CD4-positive, alpha-beta memory T cell (primary cell): ENCODE measurements at regions not wholly inside any gene's neighbourhood (a gene's known extent, or its start where the extent isn't known, plus 50 kb on each side); places are given as distances from the start of the nearest gene placed in this dataset.

ENCODE experiments used
- CTCF ChIA-PET: fragments of 350-600 bp; sonication (Branson Sonifier 250); formaldehyde crosslinking; loops from one replicate; lab custom pipeline; 2021; ENCODE audit warnings: inconsistent platforms; ENCODE audit not compliant: partially characterized antibody; lab: Charles Lee
- POLR2A ChIA-PET: fragments of 350-600 bp; sonication (Branson Sonifier 250); formaldehyde crosslinking; loops from one replicate; lab custom pipeline; 2021; ENCODE audit not compliant: partially characterized antibody; lab: Charles Lee
- DNase-seq, 5 donors: peaks; one replicate each; pipeline versions ENCODE4 v3.0.0 to v3.0.0-alpha.2; 2020 to 2022; ENCODE audit warnings: mixed read lengths in 1 of 5
- H3K27ac ChIP-seq: one replicate; pipeline ENCODE4 v1.7.0; 2013; ENCODE audit warnings: low read depth, low read length
- H3K27me3 ChIP-seq: 2 replicates; pipeline ENCODE4 v1.7.0; 2013; ENCODE audit warnings: mild to moderate bottlenecking, low read length, moderate library complexity; ENCODE audit not compliant: insufficient read depth
- H3K36me3 ChIP-seq: 2 replicates; pipeline ENCODE4 v1.7.0; 2013; ENCODE audit warnings: mild to moderate bottlenecking, low read length, moderate library complexity; ENCODE audit not compliant: insufficient read depth
- H3K4me1 ChIP-seq: 2 replicates; pipeline ENCODE4 v1.7.0; 2013; ENCODE audit warnings: mild to moderate bottlenecking, low read length, moderate library complexity; ENCODE audit not compliant: insufficient read depth
- H3K4me3 ChIP-seq, 2 donors: one replicate each; pipeline ENCODE4 v1.7.0; 2013; ENCODE audit warnings: low read length in 2 of 2, mild to moderate bottlenecking in 1 of 2
- H3K9me3 ChIP-seq, 2 donors: one replicate each; pipeline ENCODE4 v1.7.0; 2013; ENCODE audit warnings: low read length in 2 of 2, control low read depth in 1 of 2; ENCODE audit not compliant: control insufficient read depth in 1 of 2
- H3K27ac Mint-ChIP-seq, 7 donors: one replicate each; pipeline ENCODE4 v1.8.0; 2020 to 2021; ENCODE audit warnings: mixed read lengths in 7 of 7, mild to moderate bottlenecking in 6 of 7, inconsistent platforms in 3 of 7, moderate library complexity in 3 of 7
- H3K27me3 Mint-ChIP-seq, 2 donors: one replicate each; pipeline ENCODE4 v1.8.0; 2020 to 2021; ENCODE audit warnings: mixed read lengths in 2 of 2
- H3K36me3 Mint-ChIP-seq, 2 donors: one replicate each; pipeline ENCODE4 v1.8.0; 2020 to 2021; ENCODE audit warnings: mixed read lengths in 2 of 2, inconsistent platforms in 1 of 2, mild to moderate bottlenecking in 1 of 2
- H3K4me1 Mint-ChIP-seq, 4 donors: one replicate each; pipeline ENCODE4 v1.8.0; 2020 to 2021; ENCODE audit warnings: mixed read lengths in 4 of 4, mild to moderate bottlenecking in 1 of 4
- H3K4me3 Mint-ChIP-seq, 8 donors: one replicate each; pipeline ENCODE4 v1.8.0; 2020 to 2021; ENCODE audit warnings: mixed read lengths in 8 of 8, mild to moderate bottlenecking in 7 of 8, moderate library complexity in 6 of 8, inconsistent platforms in 3 of 8
- H3K9me3 Mint-ChIP-seq, 8 donors: one replicate each; pipeline ENCODE4 v1.8.0; 2020 to 2021; ENCODE audit warnings: mixed read lengths in 8 of 8, mild to moderate bottlenecking in 5 of 8, inconsistent platforms in 3 of 8, moderate library complexity in 1 of 8
- intact Hi-C: fragments of 100-400 bp; cut with micrococcal nuclease; formaldehyde crosslinking; loops from one replicate; pipeline ENCODE4 v1.15.1; 2023

DNA sequence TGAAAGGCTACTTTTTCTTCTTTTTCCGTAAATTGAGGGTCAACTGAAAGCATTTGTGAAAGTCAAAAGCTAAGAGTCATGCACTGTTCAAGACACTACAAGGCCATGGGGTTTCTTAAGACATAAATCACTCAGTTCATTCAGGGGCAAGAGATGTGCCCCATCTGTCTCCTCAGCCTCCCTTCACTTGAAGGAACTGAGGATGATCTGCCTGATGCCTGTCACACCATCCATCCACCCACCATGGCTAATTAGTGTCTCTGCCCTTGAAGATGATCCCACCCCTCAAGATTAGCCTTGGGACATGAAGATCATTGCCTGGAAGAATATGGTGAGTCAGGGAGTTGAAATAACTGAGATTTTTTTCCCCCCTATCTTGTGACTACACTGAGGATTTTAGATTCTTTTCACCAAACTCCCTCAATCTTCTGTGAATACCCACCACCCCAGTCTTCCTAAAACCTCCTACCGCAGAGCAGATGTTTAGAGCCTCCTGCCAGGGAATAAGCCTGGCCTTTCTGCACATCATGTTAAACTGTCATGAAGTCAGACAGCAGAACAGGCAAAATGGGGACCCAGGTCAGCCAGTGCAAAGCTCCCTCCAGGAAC lies 88.6 kb upstream of the LMO4 start:
- no peak for DNase-seq
- H3K4me1 Mint-ChIP-seq, result no peaks in the 10 kb centered on the region

DNA sequence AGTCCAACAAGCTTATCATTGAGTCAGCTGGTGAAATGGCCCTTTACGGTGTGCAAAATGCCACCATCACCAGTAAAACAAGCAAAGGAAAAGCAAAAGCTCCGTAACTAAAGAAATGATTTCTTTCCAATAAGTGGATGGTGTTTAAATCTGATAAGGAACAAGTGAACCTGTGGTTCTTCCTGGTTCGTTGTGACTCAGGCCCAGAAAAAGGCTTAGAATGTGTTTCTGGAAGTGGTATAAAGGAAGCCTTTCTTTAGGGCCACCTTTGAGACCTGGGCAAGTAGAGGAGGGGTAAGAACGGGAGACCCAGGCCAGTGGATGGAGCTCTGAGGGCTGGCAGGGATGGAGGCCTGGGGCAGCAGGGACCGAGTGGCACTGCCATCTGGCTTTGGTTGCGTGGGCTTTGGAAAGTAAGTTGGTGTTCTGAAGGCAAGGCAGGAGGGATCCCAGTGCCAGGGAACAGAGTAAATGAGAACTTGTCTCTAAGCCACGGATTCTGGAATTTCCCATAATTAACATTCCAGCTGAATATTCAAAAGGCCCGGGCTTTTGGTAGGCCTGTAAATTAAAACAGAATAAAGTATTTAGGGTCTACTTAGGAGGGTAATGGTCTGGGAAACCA lies 87.9 kb upstream of the LMO4 start:
- Mint-ChIP-seq H3K4me1 (no peaks in the 10 kb centered on the region), H3K27me3 (peaks cover 4 to 5% of the 10 kb centered on the region in 2 donors), H3K9me3 (no peaks in the 10 kb centered on the region), H3K27ac (no peak overlapping the region), H3K36me3 (no peaks in the 10 kb centered on the region), H3K4me3 (no peak overlapping the region)
- intact Hi-C loops, result no loop called here
- Histone ChIP-seq H3K4me3 (no peak overlapping the region), H3K36me3 (no peaks in the 10 kb centered on the region), H3K9me3 (no peaks in the 10 kb centered on the region), H3K27ac (no peak overlapping the region), H3K4me1 (no peaks in the 10 kb centered on the region), H3K27me3 (no peaks in the 10 kb centered on the region)
- CTCF ChIA-PET, result no interaction called here
- POLR2A ChIA-PET, result no interaction called here
- no peak for DNase-seq

More for the DNA sequence above, 88.6 kb upstream of the LMO4 start:
- Histone ChIP-seq H3K4me3 (no peak overlapping the region), H3K36me3 (no peaks in the 10 kb centered on the region), H3K27ac (no peak overlapping the region), H3K27me3 (no peaks in the 10 kb centered on the region), H3K9me3 (no peaks in the 10 kb centered on the region), H3K4me1 (no peaks in the 10 kb centered on the region)
- ChIA-PET POLR2A (no interaction called here), CTCF (no interaction called here)
- no peaks in the 10 kb centered on the region for H3K36me3 Mint-ChIP-seq
- H3K27me3 Mint-ChIP-seq, result peaks cover 4 to 8% of the 10 kb centered on the region in 2 donors
- intact Hi-C loops, result no loop called here
- no peak overlapping the region for H3K27ac Mint-ChIP-seq
- no peak overlapping the region for H3K4me3 Mint-ChIP-seq
- H3K9me3 Mint-ChIP-seq, result no peaks in the 10 kb centered on the region

DNA sequence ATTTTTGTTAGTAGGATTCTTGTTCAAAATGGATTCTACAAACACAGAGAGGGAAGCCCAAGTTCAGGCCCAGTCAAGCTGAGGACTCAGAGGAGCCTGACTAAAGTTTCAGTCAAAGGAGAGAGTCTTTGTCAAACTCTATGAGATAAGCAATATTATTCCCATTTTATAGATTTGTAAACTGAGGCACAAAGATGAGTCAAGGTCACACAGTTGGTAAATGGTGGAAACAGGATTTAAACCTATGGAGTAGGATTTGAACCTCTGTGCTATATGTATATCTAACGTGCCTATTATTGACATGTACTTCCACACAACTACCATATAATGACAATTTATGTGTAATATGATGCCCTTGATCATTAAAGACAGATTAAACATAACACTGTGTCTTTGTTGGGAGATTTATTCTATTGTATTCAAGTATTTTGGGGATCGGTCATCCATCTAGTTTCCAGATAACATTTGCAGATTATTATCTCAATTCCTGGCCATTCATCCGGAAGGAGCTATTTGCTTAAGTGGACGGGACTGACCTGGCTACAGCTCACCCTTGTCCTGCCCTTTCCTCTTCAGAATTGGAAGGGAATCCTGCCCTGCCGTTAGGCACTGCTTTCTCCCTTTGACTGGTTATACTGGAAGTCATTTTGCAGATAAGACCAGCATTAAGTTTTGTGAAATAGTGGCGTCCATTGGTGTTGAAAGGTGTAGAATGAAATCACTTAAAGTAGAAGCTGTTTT lies 86.1 kb upstream of the LMO4 start:
- no peaks in the 10 kb centered on the region for H3K27me3 ChIP-seq
- DNase-seq, result no peak
- Mint-ChIP-seq H3K4me3 (no peak overlapping the region), H3K36me3 (no peaks in the 10 kb centered on the region), H3K27me3 (peaks cover 5% of the 10 kb centered on the region in 2 donors), H3K9me3 (peaks cover 0 to 5% (median 0%) of the 10 kb centered on the region in 8 donors), H3K27ac (no peak overlapping the region), H3K4me1 (no peaks in the 10 kb centered on the region)
- H3K27ac ChIP-seq, result no peak overlapping the region
- H3K4me3 ChIP-seq, result no peak overlapping the region
- no peaks in the 10 kb centered on the region for H3K9me3 ChIP-seq
- no peaks in the 10 kb centered on the region for H3K4me1 ChIP-seq
- ChIA-PET CTCF (interaction anchor here (1.1 kb wide), 1 partner anchor 11 kb away, joined by 3 read pairs; no protein-coding TSS in a partner anchor), POLR2A (no interaction called here)
- no peaks in the 10 kb centered on the region for H3K36me3 ChIP-seq
- intact Hi-C loops, result no loop called here

DNA sequence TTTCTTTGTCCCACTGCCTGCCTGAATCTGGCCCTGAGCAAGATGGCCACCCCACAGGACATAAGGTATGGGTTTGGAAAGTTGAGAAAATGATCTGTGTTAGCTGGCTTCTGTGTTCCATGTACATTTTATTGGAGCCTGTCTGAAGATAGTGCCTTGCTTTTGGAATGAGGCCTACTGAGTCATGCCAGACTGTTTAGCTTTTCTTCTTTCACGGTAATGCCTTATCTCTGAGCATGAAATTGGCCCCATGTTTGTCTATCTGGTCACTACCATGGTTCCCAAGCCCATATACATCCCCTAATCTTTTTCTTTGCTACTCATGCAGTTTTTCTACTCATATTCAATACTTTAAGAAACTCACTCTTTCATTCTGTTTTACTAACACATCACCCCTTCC lies 85.1 kb upstream of the LMO4 start:
- Mint-ChIP-seq H3K27me3 (peaks cover 4 to 5% of the 10 kb centered on the region in 2 donors), H3K4me3 (no peak overlapping the region), H3K9me3 (peaks cover 0 to 6% (median 0%) of the 10 kb centered on the region in 8 donors), H3K4me1 (no peaks in the 10 kb centered on the region), H3K27ac (no peak overlapping the region), H3K36me3 (no peaks in the 10 kb centered on the region)
- H3K4me1 ChIP-seq, result no peaks in the 10 kb centered on the region
- ChIA-PET CTCF (interaction anchor here (1.1 to 1.2 kb wide), 2 partner anchors 12 to 49 kb away, joined by 3 to 4 read pairs; no protein-coding TSS in a partner anchor), POLR2A (no interaction called here)
- no peaks in the 10 kb centered on the region for H3K36me3 ChIP-seq
- H3K27ac ChIP-seq, result no peak overlapping the region
- H3K9me3 ChIP-seq, result no peaks in the 10 kb centered on the region
- no peak for DNase-seq
- H3K27me3 ChIP-seq, result no peaks in the 10 kb centered on the region
- H3K4me3 ChIP-seq, result no peak overlapping the region
- intact Hi-C loops, result no loop called here

DNA sequence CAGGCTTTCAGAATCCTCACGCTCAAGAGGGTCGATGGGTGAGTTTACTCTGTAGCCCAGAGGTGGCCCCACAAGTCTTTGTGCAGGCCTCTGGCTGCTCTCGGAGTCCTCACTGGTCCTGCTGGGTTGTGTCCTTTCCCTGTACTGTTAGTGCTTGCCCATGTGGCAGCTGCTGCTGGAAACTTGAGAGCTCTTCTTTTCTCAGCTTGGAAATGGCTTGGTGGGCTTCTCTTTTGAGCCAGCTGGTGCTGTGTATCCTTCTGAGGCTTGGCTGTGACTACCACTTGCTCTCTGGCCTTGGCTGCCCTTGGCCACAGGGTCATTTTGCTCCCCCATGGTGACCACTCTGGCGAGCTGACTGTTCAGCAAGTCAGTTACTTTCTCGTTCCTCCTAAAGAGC lies 82.2 kb upstream of the LMO4 start:
- Mint-ChIP-seq H3K27ac (no peak overlapping the region), H3K27me3 (peaks cover 5 to 9% of the 10 kb centered on the region in 2 donors), H3K9me3 (peaks cover 0 to 6% (median 0%) of the 10 kb centered on the region in 8 donors), H3K36me3 (no peaks in the 10 kb centered on the region), H3K4me1 (no peaks in the 10 kb centered on the region), H3K4me3 (no peak overlapping the region)
- intact Hi-C loops, result no loop called here
- ChIA-PET POLR2A (no interaction called here), CTCF (no interaction called here)
- DNase-seq, result no peak
- Histone ChIP-seq H3K27me3 (no peaks in the 10 kb centered on the region), H3K9me3 (no peaks in the 10 kb centered on the region), H3K36me3 (no peaks in the 10 kb centered on the region), H3K4me1 (no peaks in the 10 kb centered on the region), H3K27ac (no peak overlapping the region), H3K4me3 (no peak overlapping the region)

DNA sequence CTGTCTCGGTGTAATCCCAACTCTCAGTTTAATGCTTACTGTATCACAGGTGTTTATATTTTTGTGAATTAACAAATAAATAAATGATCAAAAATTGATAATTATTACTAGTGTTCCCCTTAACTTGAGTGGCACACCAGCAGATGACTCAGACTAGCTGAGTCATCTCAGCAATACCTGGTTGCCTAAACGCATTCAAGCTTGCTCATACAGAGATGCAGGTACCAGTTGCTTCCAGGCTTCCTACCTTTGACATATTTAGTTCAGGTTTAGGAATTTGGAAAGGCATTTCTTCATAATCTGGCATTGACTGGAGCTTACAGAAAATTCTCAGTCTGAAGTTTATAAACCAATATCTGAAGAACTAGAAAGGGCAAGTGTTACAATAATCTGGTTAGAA lies 78.9 kb upstream of the LMO4 start:
- intact Hi-C loops, result no loop called here
- ChIA-PET CTCF (no interaction called here), POLR2A (no interaction called here)
- H3K4me3 Mint-ChIP-seq, result no peak overlapping the region
- Histone ChIP-seq H3K27me3 (no peaks in the 10 kb centered on the region), H3K9me3 (no peaks in the 10 kb centered on the region), H3K4me1 (no peaks in the 10 kb centered on the region), H3K36me3 (no peaks in the 10 kb centered on the region), H3K4me3 (no peak overlapping the region), H3K27ac (no peak overlapping the region)
- H3K27ac Mint-ChIP-seq, result no peak overlapping the region
- peaks cover 8 to 10% of the 10 kb centered on the region in 2 donors for H3K27me3 Mint-ChIP-seq
- H3K36me3 Mint-ChIP-seq, result no peaks in the 10 kb centered on the region
- peaks cover 0 to 13% (median 2%) of the 10 kb centered on the region in 8 donors for H3K9me3 Mint-ChIP-seq
- no peaks in the 10 kb centered on the region for H3K4me1 Mint-ChIP-seq
- DNase-seq, result no peak

DNA sequence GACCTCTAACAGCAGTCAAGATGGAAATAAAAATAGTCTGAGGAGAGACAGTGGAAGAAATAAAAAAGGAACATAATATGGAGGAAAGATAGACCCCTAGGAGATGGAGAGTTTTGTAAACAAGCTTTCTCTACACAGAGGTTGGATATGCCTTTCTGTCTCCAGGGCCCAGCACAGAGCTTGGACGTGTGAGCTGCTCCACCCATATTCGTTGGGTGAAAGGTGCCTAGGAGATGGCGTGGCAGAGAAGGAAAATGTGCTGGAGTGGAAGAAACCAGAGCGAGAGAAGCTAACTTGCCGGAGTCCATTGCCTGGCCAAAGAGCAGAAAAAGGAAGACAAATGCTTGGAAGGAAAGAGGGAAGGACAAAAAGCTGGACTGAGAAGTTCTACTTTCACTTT lies 78.3 kb upstream of the LMO4 start:
- Mint-ChIP-seq H3K27ac (no peak overlapping the region), H3K4me3 (peak overlapping the region in 1 of 8 donors; percentile 2), H3K27me3 (peaks cover 8 to 10% of the 10 kb centered on the region in 2 donors), H3K4me1 (no peaks in the 10 kb centered on the region), H3K9me3 (peaks cover 0 to 13% (median 2%) of the 10 kb centered on the region in 8 donors), H3K36me3 (no peaks in the 10 kb centered on the region)
- no peak for DNase-seq
- H3K4me1 ChIP-seq, result no peaks in the 10 kb centered on the region
- no peaks in the 10 kb centered on the region for H3K27me3 ChIP-seq
- intact Hi-C loops, result no loop called here
- H3K4me3 ChIP-seq, result no peak overlapping the region
- no peaks in the 10 kb centered on the region for H3K9me3 ChIP-seq
- POLR2A ChIA-PET, result no interaction called here
- no peak overlapping the region for H3K27ac ChIP-seq
- no peaks in the 10 kb centered on the region for H3K36me3 ChIP-seq
- CTCF ChIA-PET, result no interaction called here
